ENCODE measurements at regions not wholly inside any gene's neighbourhood (a gene's known extent, or its start where the extent isn't known, plus 50 kb on each side); places are given as distances from the start of the nearest gene placed in this dataset.

- no peak for DNase-seq (ENCODE audit: low read depth)
These were observed 112.3 kb upstream of the RADX start for GRCh38 chrX:106499473-106499872.

DNA sequence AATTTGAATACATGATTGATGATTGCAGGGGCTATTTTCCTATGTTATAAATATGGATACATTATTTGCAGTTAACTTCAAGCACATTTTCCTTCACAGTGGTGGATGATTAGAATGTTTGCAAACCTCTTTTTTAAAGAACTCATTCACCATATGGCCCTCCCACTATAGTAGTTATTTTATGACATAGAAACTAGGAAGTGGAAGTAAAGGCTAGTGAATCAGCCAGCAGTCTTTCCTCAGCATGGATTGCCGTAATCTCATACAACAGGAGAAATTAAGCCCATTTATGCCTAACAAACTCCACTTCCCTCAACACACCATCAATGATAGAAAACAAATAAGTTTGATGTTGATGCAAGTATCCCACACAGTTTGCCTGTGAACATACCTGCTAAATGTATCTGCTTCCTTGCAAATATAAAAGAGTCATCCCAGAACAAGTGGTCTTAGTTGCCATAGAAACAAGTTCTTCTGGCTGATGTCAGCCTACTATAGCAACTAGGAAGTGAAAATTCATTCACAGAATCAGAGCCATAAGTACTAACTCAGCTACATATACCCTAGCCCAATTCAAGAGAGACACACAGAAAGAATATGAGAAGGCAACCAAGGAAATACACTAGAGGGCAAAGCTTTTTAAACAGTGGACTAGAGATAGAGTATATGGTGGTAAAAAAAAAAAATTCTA is 100.9 kb upstream of the RADX start:
- no peak for DNase-seq (ENCODE audit: low read depth)

Measured in M059J (cell line).